Sigmoid colon (tissue), 3 donors: ENCODE measurements at regions not wholly inside any gene's neighbourhood (a gene's known extent, or its start where the extent isn't known, plus 50 kb on each side); places are given as distances from the start of the nearest gene placed in this dataset.

Experiments
- POLR2A ChIP-seq, 2 donors: fragments of 450-650 bp; IDR thresholded peaks; one replicate each; pipeline ENCODE4 v1.6.1; 2016; ENCODE audit warnings: antibody characterized with exemption in 2 of 2, mild to moderate bottlenecking in 2 of 2, moderate library complexity in 2 of 2
- TF ChIP-seq, protein P1 (sequence below), 4 experiments: fragments of 450-650 bp in 3 of 4; fragments of 200-600 bp in 1 of 4; IDR thresholded peaks; one replicate each; pipeline ENCODE4 v1.5.1; 2016 to 2019; ENCODE audit warnings: antibody characterized with exemption in 4 of 4, mild to moderate bottlenecking in 3 of 4, moderate library complexity in 2 of 4

DNA sequence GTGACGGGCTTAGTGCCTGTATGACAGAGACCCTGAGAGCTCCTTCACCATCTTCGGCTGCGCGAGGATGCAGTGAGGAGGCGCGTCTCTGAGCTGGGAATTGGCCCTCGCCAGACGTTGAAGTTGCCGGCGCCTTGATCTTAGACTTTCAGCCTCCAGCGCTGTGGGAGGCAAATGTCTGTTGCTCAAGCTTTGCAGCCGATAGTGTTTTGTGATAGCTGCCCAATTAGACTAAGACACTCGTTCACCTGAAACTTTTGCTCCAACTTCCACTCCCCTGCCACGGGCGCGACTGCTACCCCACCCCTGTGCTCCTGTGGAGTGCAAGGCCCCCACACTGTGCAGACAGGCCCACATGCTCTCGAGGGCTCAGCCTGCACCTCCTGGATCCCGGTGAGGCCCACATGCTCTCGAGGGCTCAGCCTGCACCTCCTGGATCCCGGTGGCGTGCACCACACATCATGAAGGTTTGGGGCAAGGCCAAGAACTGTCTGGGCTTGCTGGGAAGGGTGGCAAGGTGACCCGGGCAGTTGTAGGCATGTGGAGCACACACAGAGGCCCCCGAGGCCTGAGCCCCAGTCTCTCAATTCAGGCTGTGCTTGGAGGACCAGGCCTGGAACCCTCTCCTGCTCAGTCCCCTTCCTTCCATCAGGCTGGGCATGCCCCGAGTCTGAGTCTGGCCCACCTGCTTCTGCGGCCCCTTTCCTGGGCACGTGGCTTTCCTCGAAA lies 324.6 kb downstream of the TMEM121 start:
- TF ChIP-seq POLR2A (IDR thresholded peaks at IDR 0.05), result no peak
- TF ChIP-seq, protein P1, sequence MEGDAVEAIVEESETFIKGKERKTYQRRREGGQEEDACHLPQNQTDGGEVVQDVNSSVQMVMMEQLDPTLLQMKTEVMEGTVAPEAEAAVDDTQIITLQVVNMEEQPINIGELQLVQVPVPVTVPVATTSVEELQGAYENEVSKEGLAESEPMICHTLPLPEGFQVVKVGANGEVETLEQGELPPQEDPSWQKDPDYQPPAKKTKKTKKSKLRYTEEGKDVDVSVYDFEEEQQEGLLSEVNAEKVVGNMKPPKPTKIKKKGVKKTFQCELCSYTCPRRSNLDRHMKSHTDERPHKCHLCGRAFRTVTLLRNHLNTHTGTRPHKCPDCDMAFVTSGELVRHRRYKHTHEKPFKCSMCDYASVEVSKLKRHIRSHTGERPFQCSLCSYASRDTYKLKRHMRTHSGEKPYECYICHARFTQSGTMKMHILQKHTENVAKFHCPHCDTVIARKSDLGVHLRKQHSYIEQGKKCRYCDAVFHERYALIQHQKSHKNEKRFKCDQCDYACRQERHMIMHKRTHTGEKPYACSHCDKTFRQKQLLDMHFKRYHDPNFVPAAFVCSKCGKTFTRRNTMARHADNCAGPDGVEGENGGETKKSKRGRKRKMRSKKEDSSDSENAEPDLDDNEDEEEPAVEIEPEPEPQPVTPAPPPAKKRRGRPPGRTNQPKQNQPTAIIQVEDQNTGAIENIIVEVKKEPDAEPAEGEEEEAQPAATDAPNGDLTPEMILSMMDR (IDR thresholded peaks at IDR 0.05), result no peak
